ENCODE measurements at regions not wholly inside any gene's neighbourhood (a gene's known extent, or its start where the extent isn't known, plus 50 kb on each side); places are given as distances from the start of the nearest gene placed in this dataset.

DNA sequence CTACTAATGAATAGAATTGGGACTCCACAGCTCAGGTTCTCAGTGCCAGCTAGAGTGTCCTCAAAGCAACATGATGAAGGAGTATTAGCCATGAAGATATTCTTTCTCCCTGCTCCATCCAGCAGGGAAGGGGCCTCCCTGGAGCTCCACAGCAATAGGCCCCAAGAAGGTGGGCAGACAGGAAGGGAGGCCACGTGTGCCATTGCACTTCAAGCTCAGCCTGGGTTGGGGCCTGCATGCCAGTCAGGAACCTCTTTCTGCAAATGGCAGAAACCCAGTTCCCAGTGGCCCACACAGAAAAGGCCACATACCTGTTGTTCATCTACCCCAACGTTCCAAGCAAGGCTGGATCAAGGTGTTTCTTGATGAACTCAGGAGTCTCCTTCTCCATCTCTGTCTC, 357.5 kb upstream of the SFSWAP start:
- TF ChIP-seq CTCF (IDR thresholded peaks at IDR 0.05) (no peak), POLR2A (IDR thresholded peaks at IDR 0.05) (no peak)
